Superior temporal gyrus (tissue), 1 donor: ENCODE measurements at regions not wholly inside any gene's neighbourhood (a gene's known extent, or its start where the extent isn't known, plus 50 kb on each side); places are given as distances from the start of the nearest gene placed in this dataset.

ENCODE experiments used
- DNase-seq: peaks from one replicate; pipeline ENCODE4 v3.0.0-alpha.2; 2016; ENCODE audit errors: extremely low spot score

- no peak for DNase-seq
Observed at GRCh38 chr11:10641912-10642697, 51.5 kb downstream of the IRAG1 start.

GRCh38 chr11:10641177-10641911, 52.2 kb downstream of the IRAG1 start:
- DNase-seq, result no peak

- peak; percentile 66 for DNase-seq
Observed at GRCh38 chr11:10640308-10640707, 53.2 kb downstream of the IRAG1 start.

GRCh38 chr11:10639350-10639749, 54.2 kb downstream of the IRAG1 start:
- no peak for DNase-seq

GRCh38 chr11:10638316-10638925, 55.1 kb downstream of the IRAG1 start:
- DNase-seq, result peak; percentile 77

GRCh38 chr11:10637731-10638151, 55.8 kb downstream of the IRAG1 start:
- peak; percentile 54 for DNase-seq

- no peak for DNase-seq
Observed at GRCh38 chr11:10634407-10634806, 59.1 kb downstream of the IRAG1 start.

- DNase-seq, result no peak
Observed at GRCh38 chr11:10633261-10633660, 60.3 kb downstream of the IRAG1 start.

GRCh38 chr11:10632483-10632882, 61.1 kb downstream of the IRAG1 start:
- no peak for DNase-seq

- DNase-seq, result no peak
Observed at GRCh38 chr11:10631761-10632160, 61.8 kb downstream of the IRAG1 start.

- DNase-seq, result no peak
Observed at GRCh38 chr11:10629411-10630002, 61.0 kb upstream of the LYVE1 start.

- DNase-seq, result no peak
Observed at GRCh38 chr11:10628508-10629236, 60.2 kb upstream of the LYVE1 start.

GRCh38 chr11:10627816-10628215, 59.4 kb upstream of the LYVE1 start:
- no peak for DNase-seq

- DNase-seq, result no peak
Observed at GRCh38 chr11:10627291-10627690, 58.8 kb upstream of the LYVE1 start.

- no peak for DNase-seq
Observed at GRCh38 chr11:10625982-10626311, 57.5 kb upstream of the LYVE1 start.

- no peak for DNase-seq
Observed at GRCh38 chr11:10625281-10625981, 57.0 kb upstream of the LYVE1 start.

GRCh38 chr11:10623797-10624761, 55.6 kb upstream of the LYVE1 start:
- no peak for DNase-seq

- DNase-seq, result no peak
Observed at GRCh38 chr11:10622957-10623791, 54.7 kb upstream of the LYVE1 start.

GRCh38 chr11:10622108-10622507, 53.6 kb upstream of the LYVE1 start:
- DNase-seq, result no peak
